Activated T-helper 2 cell treated with anti-CD3 and anti-CD28 coated beads, Interferon-gamma antibody, Interleukin-2, Interleukin-4, amounts not matched to agents 10 μg/mL and 5 μg/mL and 100 μg/mL, durations not matched to agents 14 hours and 24 hours and 36 hours (primary cell): ENCODE measurements at regions not wholly inside any gene's neighbourhood (a gene's known extent, or its start where the extent isn't known, plus 50 kb on each side); places are given as distances from the start of the nearest gene placed in this dataset.
"Not testable (repeated sequence)": the region's sequence is repeated elsewhere in the genome, so short reads cannot be mapped to it uniquely, and the experiment has no call there.

ENCODE experiments used
- DNase-seq: peaks from one replicate; pipeline ENCODE4 v3.0.0; 2021; ENCODE audit warnings: low spot score
- H3K27ac Mint-ChIP-seq: one replicate; pipeline ENCODE4 v1.8.0; 2021; ENCODE audit warnings: mixed read lengths
- H3K27me3 Mint-ChIP-seq: one replicate; pipeline ENCODE4 v1.8.0; 2021; ENCODE audit warnings: low read depth, mixed read lengths
- H3K36me3 Mint-ChIP-seq: one replicate; pipeline ENCODE4 v1.8.0; 2021; ENCODE audit warnings: low read depth, mixed read lengths
- H3K4me1 Mint-ChIP-seq: one replicate; pipeline ENCODE4 v1.8.0; 2021; ENCODE audit warnings: low read depth, mixed read lengths
- H3K4me3 Mint-ChIP-seq: one replicate; pipeline ENCODE4 v1.8.0; 2021; ENCODE audit warnings: low read depth, mild to moderate bottlenecking, moderate library complexity, mixed read lengths
- H3K9me3 Mint-ChIP-seq: one replicate; pipeline ENCODE4 v1.8.0; 2021; ENCODE audit warnings: mixed read lengths
- intact Hi-C: fragments of 100-400 bp; cut with micrococcal nuclease; formaldehyde crosslinking; loops from one replicate; pipeline ENCODE4 v1.15.1; 2023

- no peak for DNase-seq
- Mint-ChIP-seq H3K27ac (no peak overlapping the region), H3K4me3 (no peak overlapping the region), H3K4me1 (no peaks in the 10 kb centered on the region), H3K36me3 (no peaks in the 10 kb centered on the region), H3K27me3 (no peaks in the 10 kb centered on the region), H3K9me3 (peaks cover 3% of the 10 kb centered on the region)
- intact Hi-C loops = no loop called here
Observed at GRCh38 chr15:35963326-35963725, 417.4 kb upstream of the DPH6 start.

- H3K27me3 Mint-ChIP-seq = no peaks in the 10 kb centered on the region
- peaks cover 3% of the 10 kb centered on the region for H3K9me3 Mint-ChIP-seq
- intact Hi-C loops = no loop called here
- no peaks in the 10 kb centered on the region for H3K4me1 Mint-ChIP-seq
- no peak overlapping the region for H3K4me3 Mint-ChIP-seq
- DNase-seq = no peak
- no peaks in the 10 kb centered on the region for H3K36me3 Mint-ChIP-seq
- no peak overlapping the region for H3K27ac Mint-ChIP-seq
Observed at GRCh38 chr15:35966781-35967180, 420.8 kb upstream of the DPH6 start.

- intact Hi-C loops, DNase-seq: not testable (repeated sequence)
Observed at GRCh38 chr15:35967968-35968367, 422.0 kb upstream of the DPH6 start.

GRCh38 chr15:35973029-35973428, 427.1 kb upstream of the DPH6 start:
- Mint-ChIP-seq H3K27ac (no peak overlapping the region), H3K27me3 (no peaks in the 10 kb centered on the region), H3K36me3 (no peaks in the 10 kb centered on the region), H3K4me1 (no peaks in the 10 kb centered on the region), H3K4me3 (no peak overlapping the region), H3K9me3 (peaks cover 2% of the 10 kb centered on the region)
- intact Hi-C loops = no loop called here
- no peak for DNase-seq

More at GRCh38 chr15:35967968-35968367, 422.0 kb upstream of the DPH6 start:
- H3K9me3 Mint-ChIP-seq, H3K4me1 Mint-ChIP-seq, H3K4me3 Mint-ChIP-seq, H3K27me3 Mint-ChIP-seq, H3K36me3 Mint-ChIP-seq, H3K27ac Mint-ChIP-seq: not testable (repeated sequence)

GRCh38 chr15:35974052-35974451, 428.1 kb upstream of the DPH6 start:
- intact Hi-C loops = no loop called here

GRCh38 chr15:35975941-35976340, 430.0 kb upstream of the DPH6 start:
- Mint-ChIP-seq H3K36me3 (no peaks in the 10 kb centered on the region), H3K4me1 (no peaks in the 10 kb centered on the region), H3K9me3 (peaks cover 2% of the 10 kb centered on the region), H3K4me3 (no peak overlapping the region), H3K27ac (no peak overlapping the region), H3K27me3 (no peaks in the 10 kb centered on the region)
- no peak for DNase-seq
- intact Hi-C loops = no loop called here

More at GRCh38 chr15:35974052-35974451, 428.1 kb upstream of the DPH6 start:
- Mint-ChIP-seq H3K36me3 (no peaks in the 10 kb centered on the region), H3K4me3 (no peak overlapping the region), H3K27me3 (no peaks in the 10 kb centered on the region), H3K4me1 (no peaks in the 10 kb centered on the region), H3K27ac (no peak overlapping the region), H3K9me3 (peaks cover 2% of the 10 kb centered on the region)
- DNase-seq = no peak

- DNase-seq = no peak
- intact Hi-C loops = no loop called here
Observed at GRCh38 chr15:35979608-35980007, 433.6 kb upstream of the DPH6 start.

GRCh38 chr15:35980719-35981118, 434.8 kb upstream of the DPH6 start:
- Mint-ChIP-seq H3K9me3 (peaks cover 2% of the 10 kb centered on the region), H3K27ac (no peak overlapping the region), H3K27me3 (no peaks in the 10 kb centered on the region), H3K4me3 (no peak overlapping the region), H3K36me3 (no peaks in the 10 kb centered on the region), H3K4me1 (no peaks in the 10 kb centered on the region)
- DNase-seq = no peak
- intact Hi-C loops = no loop called here

More at GRCh38 chr15:35979608-35980007, 433.6 kb upstream of the DPH6 start:
- no peaks in the 10 kb centered on the region for H3K27me3 Mint-ChIP-seq
- H3K9me3 Mint-ChIP-seq = peaks cover 2% of the 10 kb centered on the region
- H3K27ac Mint-ChIP-seq = no peak overlapping the region
- H3K4me3 Mint-ChIP-seq = no peak overlapping the region
- H3K4me1 Mint-ChIP-seq = no peaks in the 10 kb centered on the region
- no peaks in the 10 kb centered on the region for H3K36me3 Mint-ChIP-seq

- no peak overlapping the region for H3K4me3 Mint-ChIP-seq
- H3K36me3 Mint-ChIP-seq = no peaks in the 10 kb centered on the region
- no peak for DNase-seq
- intact Hi-C loops = no loop called here
- H3K4me1 Mint-ChIP-seq = no peaks in the 10 kb centered on the region
- H3K27ac Mint-ChIP-seq = no peak overlapping the region
- H3K27me3 Mint-ChIP-seq = no peaks in the 10 kb centered on the region
- peaks cover 8% of the 10 kb centered on the region for H3K9me3 Mint-ChIP-seq
Observed at GRCh38 chr15:35986191-35986721, 440.3 kb upstream of the DPH6 start.

- no peak for DNase-seq
- H3K4me3 Mint-ChIP-seq = no peak overlapping the region
- no peaks in the 10 kb centered on the region for H3K27me3 Mint-ChIP-seq
- intact Hi-C loops = no loop called here
- no peak overlapping the region for H3K27ac Mint-ChIP-seq
- peaks cover 8% of the 10 kb centered on the region for H3K9me3 Mint-ChIP-seq
- no peaks in the 10 kb centered on the region for H3K36me3 Mint-ChIP-seq
- no peaks in the 10 kb centered on the region for H3K4me1 Mint-ChIP-seq
Observed at GRCh38 chr15:35987056-35987455, 441.1 kb upstream of the DPH6 start.

GRCh38 chr15:35991386-35991785, 445.4 kb upstream of the DPH6 start:
- Mint-ChIP-seq H3K27me3 (no peaks in the 10 kb centered on the region), H3K9me3 (peaks cover 8% of the 10 kb centered on the region), H3K27ac (no peak overlapping the region), H3K4me1 (no peaks in the 10 kb centered on the region), H3K4me3 (no peak overlapping the region), H3K36me3 (no peaks in the 10 kb centered on the region)
- intact Hi-C loops = no loop called here
- no peak for DNase-seq

GRCh38 chr15:35992791-35993190, 446.8 kb upstream of the DPH6 start:
- Mint-ChIP-seq H3K27ac (no peak overlapping the region), H3K27me3 (no peaks in the 10 kb centered on the region), H3K4me1 (no peaks in the 10 kb centered on the region), H3K36me3 (no peaks in the 10 kb centered on the region), H3K9me3 (peaks cover 8% of the 10 kb centered on the region), H3K4me3 (no peak overlapping the region)
- DNase-seq = no peak
- intact Hi-C loops = no loop called here

- Mint-ChIP-seq H3K4me1 (no peaks in the 10 kb centered on the region), H3K27ac (no peak overlapping the region), H3K27me3 (no peaks in the 10 kb centered on the region), H3K4me3 (no peak overlapping the region), H3K36me3 (no peaks in the 10 kb centered on the region), H3K9me3 (peaks cover 8% of the 10 kb centered on the region)
- intact Hi-C loops = no loop called here
- DNase-seq = no peak
Observed at GRCh38 chr15:35993196-35993595, 447.2 kb upstream of the DPH6 start.

- H3K4me3 Mint-ChIP-seq = no peak overlapping the region
- H3K9me3 Mint-ChIP-seq = peaks cover 3% of the 10 kb centered on the region
- no peaks in the 10 kb centered on the region for H3K27me3 Mint-ChIP-seq
- intact Hi-C loops = no loop called here
- H3K4me1 Mint-ChIP-seq = no peaks in the 10 kb centered on the region
- no peak for DNase-seq
- no peak overlapping the region for H3K27ac Mint-ChIP-seq
- no peaks in the 10 kb centered on the region for H3K36me3 Mint-ChIP-seq
Observed at GRCh38 chr15:35994876-35995275, 448.9 kb upstream of the DPH6 start.
